Anterior cingulate cortex (tissue), 58 donors: ENCODE measurements at regions not wholly inside any gene's neighbourhood (a gene's known extent, or its start where the extent isn't known, plus 50 kb on each side); places are given as distances from the start of the nearest gene placed in this dataset.

Experiments used
- DNase-seq, 58 donors: peaks; one replicate each; lab custom pipeline; 2025; lab: John Stamatoyannopoulos, UW

DNA sequence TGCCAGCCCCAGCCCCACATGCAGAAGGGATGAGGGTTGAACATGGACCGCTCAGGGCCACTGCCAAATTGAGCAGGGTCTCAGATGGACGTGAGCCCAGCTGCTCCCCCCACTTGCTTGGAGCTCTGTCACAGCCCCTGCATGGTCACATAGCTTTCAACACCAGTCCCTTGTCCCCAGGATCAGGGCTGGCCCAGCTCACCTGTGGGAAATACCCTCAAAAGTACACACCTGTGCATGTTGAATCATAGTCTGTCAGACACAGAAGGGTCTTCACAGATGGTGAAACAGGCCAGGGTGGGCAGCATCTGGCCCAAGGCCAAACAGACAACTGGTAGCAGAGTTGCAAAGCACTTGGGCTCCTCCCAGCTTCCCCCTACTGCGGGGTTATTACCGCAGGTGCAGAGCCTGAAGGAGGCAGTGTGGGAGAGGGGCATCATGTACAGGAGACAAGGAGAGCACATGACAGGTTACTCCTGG lies 77.6 kb upstream of the UNC5B start:
- no peak for DNase-seq

DNA sequence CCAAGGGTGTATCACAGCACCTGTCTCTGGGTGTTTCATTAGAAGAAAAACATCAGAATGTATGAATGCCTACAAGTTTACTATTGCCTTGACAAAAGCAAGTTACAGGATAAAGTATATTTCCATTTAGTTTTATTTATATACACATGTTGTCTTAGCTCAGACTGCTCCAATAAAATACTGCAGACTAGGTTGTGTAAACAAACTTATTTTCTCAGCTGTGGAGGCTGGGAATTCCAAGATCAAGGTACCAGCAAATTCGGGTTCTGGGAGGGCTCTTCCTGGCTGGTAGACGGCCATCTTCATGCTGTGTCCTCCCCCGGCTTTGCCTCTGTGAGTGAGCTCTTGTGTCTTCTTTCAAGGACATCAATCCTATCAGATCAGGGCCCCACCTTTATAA lies 77.1 kb upstream of the UNC5B start:
- DNase-seq, result no peak

- no peak for DNase-seq
Observed at GRCh38 chr10:71136036-71136721, 76.2 kb upstream of the UNC5B start.

DNA sequence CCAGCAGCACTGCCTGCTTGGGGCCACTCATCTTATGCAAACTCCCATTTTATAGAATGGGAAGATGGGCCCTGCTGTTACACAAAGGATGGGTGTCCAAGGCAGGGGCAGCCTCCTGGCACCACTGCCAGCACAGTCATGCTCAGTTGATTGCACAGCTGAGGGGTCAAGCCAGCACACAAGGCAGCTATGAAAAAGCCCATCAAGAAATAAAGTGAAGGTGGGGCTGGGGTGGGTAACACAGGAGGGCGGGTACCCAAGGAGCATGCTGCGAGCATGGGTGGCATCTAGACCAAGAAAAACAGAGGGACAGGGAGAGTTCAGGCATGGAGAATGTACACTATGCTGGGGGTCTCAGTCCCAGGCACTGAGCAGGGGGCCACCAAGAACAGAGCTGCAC lies 74.7 kb upstream of the UNC5B start:
- DNase-seq, result no peak

- peak in 2 of 58 donors; percentile 2 to 14 for DNase-seq
Observed at GRCh38 chr10:71138166-71138830, 74.1 kb upstream of the UNC5B start.

DNA sequence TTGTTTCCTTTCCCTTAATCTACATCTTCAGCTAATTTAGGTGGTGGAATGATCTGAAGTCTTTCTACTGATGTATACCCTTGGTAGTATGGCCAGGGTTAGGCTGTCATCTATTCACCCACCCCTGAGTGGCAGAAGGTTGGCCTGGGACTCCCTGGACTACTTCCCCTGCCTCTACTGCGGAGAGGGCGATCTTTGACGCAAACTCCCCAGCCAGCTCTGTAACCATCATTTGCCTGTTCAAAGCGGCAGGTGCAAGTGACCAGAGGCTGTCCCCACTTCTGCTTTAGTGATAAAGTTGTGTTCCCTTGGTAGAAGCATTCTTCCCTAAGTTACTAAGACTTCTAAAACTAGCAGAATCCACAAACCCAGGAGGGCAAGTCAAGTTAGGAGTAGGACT lies 70.8 kb upstream of the UNC5B start:
- DNase-seq, result no peak

DNA sequence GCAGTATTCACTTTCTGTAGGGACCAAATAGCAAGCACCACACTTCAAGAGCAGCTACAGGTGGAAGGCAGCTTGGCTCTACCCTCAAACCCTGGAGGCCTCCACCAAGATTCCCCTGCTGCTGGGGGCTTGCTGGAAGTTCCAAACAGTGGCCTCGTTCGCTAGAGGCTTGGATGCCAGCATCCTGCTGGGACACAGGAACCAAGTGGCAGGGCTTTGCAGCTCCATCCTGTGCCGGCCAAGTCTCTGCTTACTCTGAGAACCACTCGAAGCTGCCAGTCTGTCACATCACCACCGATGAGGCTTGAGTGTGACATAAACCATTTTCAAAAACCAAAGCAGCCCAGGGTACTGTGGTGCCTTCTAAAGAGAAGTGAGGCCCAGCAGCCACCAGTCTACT lies 69.2 kb upstream of the UNC5B start:
- DNase-seq, result no peak

GRCh38 chr10:71143610-71144009 lies 68.8 kb upstream of the UNC5B start:
- DNase-seq, result peak in 1 of 58 donors; percentile 4

DNA sequence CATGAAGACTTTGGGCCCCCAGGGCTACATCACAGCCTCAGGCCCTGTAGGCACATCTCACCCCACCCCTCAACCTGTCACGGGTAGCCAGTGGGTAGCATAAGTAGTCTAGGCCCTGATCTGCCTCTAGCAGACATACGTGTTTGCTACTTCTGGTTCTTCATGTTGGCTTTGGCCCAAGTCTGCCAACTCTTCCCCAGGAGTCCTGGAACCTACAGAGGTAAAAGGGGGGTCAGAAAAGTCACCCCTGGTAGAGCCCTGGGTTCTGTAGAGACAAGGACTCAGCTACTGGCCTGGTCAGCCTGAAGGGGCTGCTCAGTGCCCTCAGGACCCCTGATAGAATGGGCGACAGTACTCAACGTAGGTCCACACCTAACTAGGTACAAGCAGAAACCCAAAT lies 67.5 kb upstream of the UNC5B start:
- no peak for DNase-seq

- DNase-seq, result no peak
Observed at GRCh38 chr10:71145352-71145945, 66.9 kb upstream of the UNC5B start.

- no peak for DNase-seq
Observed at GRCh38 chr10:71150796-71151195, 61.6 kb upstream of the UNC5B start.

DNA sequence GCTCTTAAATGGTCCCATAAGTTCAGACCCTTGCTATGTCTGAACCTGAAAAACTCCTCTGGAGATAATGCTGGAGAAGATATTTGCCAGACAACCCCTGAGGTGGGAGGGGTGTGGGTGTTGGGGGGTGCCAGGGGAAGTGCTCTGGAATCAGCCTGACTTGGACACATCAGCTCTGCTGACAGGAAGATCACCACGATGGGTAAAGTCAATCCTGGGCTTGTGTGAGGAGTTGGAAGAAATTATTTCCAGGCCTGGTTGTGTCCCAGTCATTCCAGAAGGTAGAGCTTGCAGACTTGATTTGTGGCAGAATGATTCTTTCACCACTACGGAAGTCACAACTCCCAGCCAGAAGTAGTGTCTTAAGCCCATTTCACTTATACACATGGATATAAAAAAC lies 60.3 kb upstream of the UNC5B start:
- no peak for DNase-seq

GRCh38 chr10:71156436-71156835 lies 55.9 kb upstream of the UNC5B start:
- DNase-seq, result no peak

DNA sequence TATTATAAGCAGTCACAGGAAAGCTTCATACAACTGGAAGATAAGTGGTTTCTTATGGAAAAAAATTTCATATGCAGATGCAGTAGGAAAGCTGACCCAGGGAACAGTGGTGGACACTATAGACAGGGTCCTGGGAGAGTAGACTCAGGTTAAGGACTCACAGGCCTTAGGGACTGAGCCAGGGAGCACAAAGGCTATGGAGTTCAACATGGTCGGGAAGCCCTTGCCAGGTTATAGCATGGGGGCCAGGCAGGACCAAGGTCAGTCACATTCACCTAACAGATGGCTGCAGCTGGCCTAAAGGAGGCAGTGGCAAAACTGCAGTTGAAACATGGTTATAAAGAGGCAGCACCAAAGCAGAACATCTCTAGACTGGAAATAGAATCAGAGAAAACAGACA lies 54.9 kb upstream of the UNC5B start:
- DNase-seq, result no peak

DNA sequence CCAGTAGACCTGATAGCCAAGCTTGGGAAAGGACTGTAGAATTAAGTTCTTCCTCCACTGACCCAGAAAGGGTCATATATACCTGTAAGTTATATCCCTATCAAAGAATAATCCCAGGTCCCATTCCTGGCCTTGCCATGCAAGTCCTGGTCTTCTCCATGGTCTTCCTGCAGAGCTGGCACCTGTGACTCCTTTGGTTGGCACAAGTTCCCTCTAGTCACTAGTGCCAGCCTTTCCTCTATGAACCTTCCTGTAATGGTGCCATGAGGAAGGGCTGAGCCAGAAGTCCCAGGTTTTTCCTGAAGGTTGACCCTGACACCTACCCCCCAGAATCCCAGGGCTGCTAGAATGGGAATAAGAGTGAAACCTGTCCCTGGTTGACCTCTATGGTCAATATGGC lies 54.1 kb upstream of the UNC5B start:
- DNase-seq, result no peak

- no peak for DNase-seq
Observed at GRCh38 chr10:71158902-71159301, 53.5 kb upstream of the UNC5B start.

GRCh38 chr10:71159892-71160291 lies 52.5 kb upstream of the UNC5B start:
- no peak for DNase-seq

- DNase-seq, result no peak
Observed at GRCh38 chr10:71161425-71161824, 50.9 kb upstream of the UNC5B start.
